HepG2 (cell line): ENCODE measurements at regions not wholly inside any gene's neighbourhood (a gene's known extent, or its start where the extent isn't known, plus 50 kb on each side); places are given as distances from the start of the nearest gene placed in this dataset.

Experiments
- CBFB ChIP-seq: sonication (generic); formaldehyde crosslinking; IDR thresholded peaks from 2 replicates; pipeline ENCODE4 v1.4.0; 2020; ENCODE audit warnings: missing genetic modification reagents
- EED ChIP-seq: sonication (generic); formaldehyde crosslinking; IDR thresholded peaks from 2 replicates; pipeline ENCODE4 v1.5.0; 2020; ENCODE audit warnings: mild to moderate bottlenecking, missing genetic modification reagents
- HMGXB3 ChIP-seq: sonication (generic); formaldehyde crosslinking; IDR thresholded peaks from 2 replicates; pipeline ENCODE4 v1.4.0; 2020; ENCODE audit warnings: missing genetic modification reagents, borderline replicate concordance
- HNRNPK ChIP-seq: fragments of 200-400 bp; formaldehyde crosslinking; IDR thresholded peaks from 2 replicates; pipeline ENCODE4 v1.6.1; 2018; ENCODE audit warnings: low read length, low read depth, moderate library complexity, mild to moderate bottlenecking; ENCODE audit not compliant: poor library complexity, severe bottlenecking
- KLF9 ChIP-seq: IDR thresholded peaks from 2 replicates; pipeline ENCODE4 v1.6.1; 2016; ENCODE audit warnings: low read depth
- PBX3 ChIP-seq: sonication (generic); formaldehyde crosslinking; IDR thresholded peaks from 2 replicates; pipeline ENCODE4 v1.8.1; 2023; ENCODE audit warnings: missing genetic modification reagents, inconsistent platforms, borderline replicate concordance
- THAP9 ChIP-seq: sonication (generic); formaldehyde crosslinking; IDR thresholded peaks from 2 replicates; pipeline ENCODE4; 2020; ENCODE audit warnings: missing genetic modification reagents, mild to moderate bottlenecking, borderline replicate concordance
- ZBTB10 ChIP-seq: sonication (generic); formaldehyde crosslinking; IDR thresholded peaks from 2 replicates; pipeline ENCODE4 v1.4.0; 2020; ENCODE audit warnings: missing genetic modification reagents, borderline replicate concordance
- ZBTB34 ChIP-seq: sonication (generic); formaldehyde crosslinking; IDR thresholded peaks from 2 replicates; pipeline ENCODE4 v1.8.0; 2022; ENCODE audit warnings: mild to moderate bottlenecking, missing genetic modification reagents
- ZFY ChIP-seq: sonication (generic); formaldehyde crosslinking; IDR thresholded peaks from 2 replicates; pipeline ENCODE4 v1.4.0; 2020; ENCODE audit warnings: missing genetic modification reagents
- ZNF138 ChIP-seq: sonication (generic); formaldehyde crosslinking; IDR thresholded peaks from 2 replicates; pipeline ENCODE4 v1.5.0; 2020; ENCODE audit warnings: mild to moderate bottlenecking, low read depth, missing genetic modification reagents
- ZNF24 ChIP-seq: fragments of 450-650 bp; IDR thresholded peaks from 2 replicates; pipeline ENCODE4 v1.6.1; 2017; ENCODE audit warnings: antibody characterized with exemption, mild to moderate bottlenecking
- ZNF468 ChIP-seq: sonication (generic); formaldehyde crosslinking; IDR thresholded peaks from 2 replicates; pipeline ENCODE4 v1.8.0; 2022; ENCODE audit warnings: mild to moderate bottlenecking, moderate library complexity, missing genetic modification reagents
- ZZZ3 ChIP-seq: sonication (generic); formaldehyde crosslinking; IDR thresholded peaks from 2 replicates; pipeline ENCODE4 v1.4.0; 2020; ENCODE audit warnings: missing genetic modification reagents, mild to moderate bottlenecking, borderline replicate concordance

GRCh38 chr9:129558551-129559505 lies 62.1 kb downstream of the C9orf50 start (continued):
- peak; percentile 91 for TF ChIP-seq ZBTB34
- TF ChIP-seq EED: peak; percentile 81; the same call in 1 of the 2 replicates
- peak; percentile 94 for TF ChIP-seq HNRNPK
- TF ChIP-seq KLF9 (CRISPR knock-in tag): 0 out of 2 replicates have a peak, but pooled peaks have one; percentile 57
- TF ChIP-seq ZFY (CRISPR knock-in tag): peak; percentile 87
- 0 out of 2 replicates have a peak, but pooled peaks have one; percentile 52 for TF ChIP-seq PBX3
- peak; percentile 85; the same call in 1 of the 2 replicates for TF ChIP-seq THAP9
- no peak for TF ChIP-seq ZZZ3 (CRISPR knock-in tag)
- TF ChIP-seq ZNF24: no peak
- TF ChIP-seq HMGXB3 (CRISPR knock-in tag): peak; percentile 86
- TF ChIP-seq CBFB (CRISPR knock-in tag): peak; percentile 38; the same call in 1 of the 2 replicates
- 0 out of 2 replicates have a peak, but pooled peaks have one; percentile 69 for TF ChIP-seq ZNF138 (CRISPR knock-in tag)
- peak; percentile 93 for TF ChIP-seq ZBTB10 (CRISPR knock-in tag)
- no peak for TF ChIP-seq ZNF468 (CRISPR knock-in tag)
